ENCODE measurements at regions not wholly inside any gene's neighbourhood (a gene's known extent, or its start where the extent isn't known, plus 50 kb on each side); places are given as distances from the start of the nearest gene placed in this dataset.

DNA sequence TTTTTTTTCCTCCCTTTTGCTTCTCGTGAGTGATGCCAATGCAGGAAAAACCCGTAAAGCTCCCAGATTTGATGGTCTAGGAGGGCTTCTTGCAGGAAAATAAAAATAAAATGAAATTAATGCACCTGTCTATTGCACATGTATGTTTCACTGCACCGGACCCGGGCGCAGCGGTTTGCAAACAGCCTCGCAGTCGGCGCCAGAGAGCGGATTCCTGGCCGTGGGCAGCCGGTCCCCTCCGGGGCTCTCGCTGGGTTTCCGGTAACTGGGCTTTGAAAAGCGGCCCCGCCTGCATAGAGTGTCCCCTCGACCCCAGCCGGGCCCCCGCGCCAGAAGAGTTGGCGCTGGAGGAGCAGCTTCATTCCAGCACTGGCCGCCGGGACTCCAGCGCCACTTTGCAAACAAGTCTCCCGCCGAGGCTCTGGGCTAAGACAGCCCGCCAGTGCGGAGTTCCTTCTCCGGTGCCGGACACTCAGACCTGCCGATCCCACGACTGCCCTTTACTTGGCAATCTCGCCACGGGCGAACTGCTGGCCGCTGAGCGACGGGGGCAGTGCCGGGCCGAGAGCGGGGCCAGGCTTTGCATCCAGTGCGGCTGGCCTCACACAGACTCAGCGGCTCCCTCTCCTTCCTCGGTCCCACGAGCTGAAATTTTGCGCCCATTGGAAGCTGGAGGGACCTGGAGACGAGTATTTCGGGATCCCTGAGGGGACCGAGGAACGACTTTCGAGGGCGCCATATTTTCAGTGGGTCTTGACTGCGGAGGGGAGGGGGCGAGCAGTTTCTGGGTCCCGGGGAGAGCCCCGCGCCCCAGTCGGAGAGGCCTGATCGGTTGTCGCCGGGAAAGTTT lies 225.9 kb upstream of the C2CD4B start:
- Histone ChIP-seq H3K4me2 (ENCODE audit: low read length) (peak overlapping the region; percentile 100), H3K4me1 (ENCODE audit: insufficient read depth, low read length, poor library complexity, severe bottlenecking) (peaks cover 18% of the 10 kb centered on the region), H4K20me1 (ENCODE audit: insufficient read depth, low read length) (no peaks in the 10 kb centered on the region), H3K4me3 (ENCODE audit: low read depth, low read length, poor library complexity, severe bottlenecking) (peak overlapping the region; percentile 89), H3K9me3 (ENCODE audit: low read length) (no peaks in the 10 kb centered on the region), H2AFZ (ENCODE audit: low read length) (peak overlapping the region; percentile 88), H3K79me2 (ENCODE audit: insufficient read depth, low read depth, low read length) (peaks cover 7% of the 10 kb centered on the region; the same call in 1 of the 2 replicates), H3K36me3 (ENCODE audit: insufficient read depth, low read length) (no peaks in the 10 kb centered on the region), H3K27ac (ENCODE audit: low read depth, low read length, poor library complexity, severe bottlenecking) (no peak overlapping the region), H3K9me2 (ENCODE audit: insufficient read depth, low read length) (no peaks in the 10 kb centered on the region)
- peak; percentile 47 for DNase-seq (ENCODE audit: low spot score)
- peak; percentile 23; the same call in 1 of the 2 replicates for TF ChIP-seq CTCF (conservative IDR thresholded peaks at IDR 0.05; ENCODE audit: low read length)
- TF ChIP-seq EZH2phosphoT487 (IDR thresholded peaks at IDR 0.05; ENCODE audit: borderline replicate concordance, low read depth, low read length): no peak
- CTCF ChIA-PET (ENCODE audit: unreplicated experiment): no interaction called here
- BruUV-seq (replicated peaks): no TSS peak
- POLR2A ChIA-PET: interaction anchor here (0.6 kb wide), 2 partner anchors 84 to 692 kb away, joined by 4 read pairs; no protein-coding TSS in a partner anchor
- intact Hi-C loops (cut with micrococcal nuclease; ENCODE audit: unreplicated experiment): loop anchor here (2.0 kb wide), 1 partner anchor 258 kb away; no protein-coding TSS in a partner anchor

DNA sequence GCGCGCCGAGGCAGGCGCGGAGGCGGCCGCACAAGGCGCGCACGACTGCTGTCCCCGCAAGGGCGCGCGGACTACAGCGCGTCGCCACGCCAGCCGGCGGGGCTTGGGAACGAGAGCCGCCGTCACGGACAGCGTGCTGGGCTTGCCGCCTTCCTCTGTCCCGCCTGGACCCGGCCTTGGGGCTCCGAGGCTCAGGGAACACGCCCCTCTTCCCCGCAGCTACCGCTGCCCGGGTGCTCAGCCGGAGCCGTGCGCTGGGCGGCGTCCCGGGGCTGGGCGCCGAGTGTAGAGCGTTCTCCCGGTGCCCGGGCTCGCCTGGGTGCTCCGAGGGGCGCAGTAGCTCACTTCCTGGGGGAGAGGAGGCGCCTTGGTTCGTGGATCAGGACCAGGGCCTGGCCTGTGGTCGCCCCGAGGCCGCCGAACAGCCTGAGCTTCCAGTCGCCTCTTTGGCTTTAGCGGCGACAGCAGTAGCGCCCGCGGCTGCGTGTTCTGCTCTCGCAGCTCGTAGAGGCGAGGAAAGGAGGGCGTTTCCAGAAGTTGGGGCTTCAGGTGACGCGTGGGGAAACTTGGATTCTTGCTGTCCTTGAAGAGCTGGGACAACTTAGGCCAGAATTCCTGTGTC lies 226.7 kb upstream of the C2CD4B start:
- Histone ChIP-seq H3K4me1 (ENCODE audit: insufficient read depth, low read length, poor library complexity, severe bottlenecking) (peaks cover 18% of the 10 kb centered on the region), H3K9me3 (ENCODE audit: low read length) (no peaks in the 10 kb centered on the region), H3K27ac (ENCODE audit: low read depth, low read length, poor library complexity, severe bottlenecking) (no peak overlapping the region), H4K20me1 (ENCODE audit: insufficient read depth, low read length) (no peaks in the 10 kb centered on the region), H3K79me2 (ENCODE audit: insufficient read depth, low read depth, low read length) (peaks cover 7% of the 10 kb centered on the region; the same call in 1 of the 2 replicates), H3K4me2 (ENCODE audit: low read length) (peak overlapping the region; percentile 100), H3K9me2 (ENCODE audit: insufficient read depth, low read length) (no peaks in the 10 kb centered on the region), H2AFZ (ENCODE audit: low read length) (peak overlapping the region; percentile 88), H3K4me3 (ENCODE audit: low read depth, low read length, poor library complexity, severe bottlenecking) (peak overlapping the region; percentile 89), H3K36me3 (ENCODE audit: insufficient read depth, low read length) (no peaks in the 10 kb centered on the region)
- TF ChIP-seq CTCF (conservative IDR thresholded peaks at IDR 0.05; ENCODE audit: low read length) (no peak), EZH2phosphoT487 (IDR thresholded peaks at IDR 0.05; ENCODE audit: borderline replicate concordance, low read depth, low read length) (no peak)
- BruUV-seq (replicated peaks): no TSS peak
- CTCF ChIA-PET (ENCODE audit: unreplicated experiment): no interaction called here
- peak; percentile 5 for DNase-seq (ENCODE audit: low spot score)
- intact Hi-C loops (cut with micrococcal nuclease; ENCODE audit: unreplicated experiment): loop anchor here (2.0 kb wide), 1 partner anchor 257 kb away; no protein-coding TSS in a partner anchor
- POLR2A ChIA-PET: interaction anchor here (0.6 kb wide), 1 partner anchor 693 kb away, joined by 4 read pairs; no protein-coding TSS in a partner anchor
